CD14-positive monocyte (primary cell): ENCODE measurements at regions not wholly inside any gene's neighbourhood (a gene's known extent, or its start where the extent isn't known, plus 50 kb on each side); places are given as distances from the start of the nearest gene placed in this dataset.

ENCODE experiments used
- DNase-seq, 3 donors: peaks; one replicate each; pipeline ENCODE4 v3.0.0-alpha.2; 2011 to 2022
- H2AFZ ChIP-seq: 2 replicates; pipeline ENCODE4 v1.6.0; 2012; ENCODE audit warnings: mild to moderate bottlenecking, low read depth, low read length, inconsistent platforms; ENCODE audit not compliant: insufficient read depth, poor library complexity, severe bottlenecking
- H3K27ac ChIP-seq, 2 donors: 1 replicate in 1 of 2; 2 replicates in 1 of 2; pipeline ENCODE4 v1.5.1; 2012 to 2013; ENCODE audit warnings: low read length in 2 of 2, control low read depth in 1 of 2, inconsistent platforms in 1 of 2, low read depth in 1 of 2, mild to moderate bottlenecking in 1 of 2
- H3K27me3 ChIP-seq, 2 donors: one replicate each; pipeline versions ENCODE4 v1.6.0 to v1.6.1; 2011 to 2013; ENCODE audit warnings: low read length in 2 of 2; ENCODE audit not compliant: control insufficient read depth in 2 of 2, insufficient read depth in 2 of 2
- H3K36me3 ChIP-seq, 2 donors: replicated peaks in 1 of 2; 1 replicate in 1 of 2; 2 replicates in 1 of 2; pipeline versions ENCODE4 v1.5.1 to v1.6.1; 2012 to 2013; ENCODE audit warnings: low read length in 2 of 2, control low read depth in 1 of 2, inconsistent platforms in 1 of 2, mild to moderate bottlenecking in 1 of 2; ENCODE audit not compliant: insufficient read depth in 2 of 2, control insufficient read depth in 1 of 2
- H3K4me1 ChIP-seq, 2 donors: 1 replicate in 1 of 2; 2 replicates in 1 of 2; pipeline versions ENCODE4 v1.5.1 to v1.6.1; 2012 to 2013; ENCODE audit warnings: low read length in 2 of 2, control low read depth in 1 of 2, inconsistent platforms in 1 of 2, mild to moderate bottlenecking in 1 of 2, moderate library complexity in 1 of 2; ENCODE audit not compliant: insufficient read depth in 2 of 2, control insufficient read depth in 1 of 2
- H3K4me2 ChIP-seq: replicated peaks from 2 replicates; pipeline ENCODE3; 2012; ENCODE audit warnings: low read length, moderate library complexity, mild to moderate bottlenecking; ENCODE audit not compliant: poor library complexity, severe bottlenecking; ENCODE audit errors: extremely low read depth
- H3K4me3 ChIP-seq, 3 experiments: fragments of 200-600 bp in 1 of 3; sonication (generic) in 1 of 3; replicated peaks in 1 of 3; 1 replicate in 2 of 3; 2 replicates in 1 of 3; pipeline ENCODE4 v1.5.1; 2011 to 2013; ENCODE audit warnings: low read length in 3 of 3, mild to moderate bottlenecking in 3 of 3, control low read depth in 2 of 3, low read depth in 2 of 3, inconsistent platforms in 1 of 3, moderate library complexity in 1 of 3
- H3K79me2 ChIP-seq: 2 replicates; pipeline ENCODE4 v1.6.0; 2012; ENCODE audit warnings: mild to moderate bottlenecking, control low read depth, inconsistent platforms, low read length, moderate library complexity; ENCODE audit not compliant: insufficient read depth
- H3K9ac ChIP-seq: 2 replicates; pipeline ENCODE4 v1.6.0; 2017; ENCODE audit warnings: low read length, mild to moderate bottlenecking; ENCODE audit not compliant: insufficient read depth, poor library complexity, severe bottlenecking
- H3K9me3 ChIP-seq, 2 donors: replicated peaks in 1 of 2; 1 replicate in 1 of 2; 2 replicates in 1 of 2; pipeline versions ENCODE4 v1.5.1 to v1.6.1; 2012 to 2013; ENCODE audit warnings: low read length in 2 of 2, control low read depth in 1 of 2; ENCODE audit not compliant: control insufficient read depth in 1 of 2, insufficient read depth in 1 of 2
- H4K20me1 ChIP-seq: 2 replicates; pipeline ENCODE4 v1.6.0; 2012; ENCODE audit warnings: mild to moderate bottlenecking, low read length, control low read depth, moderate library complexity; ENCODE audit not compliant: insufficient read depth
- H3K27ac Mint-ChIP-seq, 7 donors: one replicate each; pipeline ENCODE4 v1.8.0; 2020; ENCODE audit warnings: mild to moderate bottlenecking in 7 of 7, mixed read lengths in 7 of 7, moderate library complexity in 6 of 7, inconsistent platforms in 2 of 7
- H3K27me3 Mint-ChIP-seq, 3 donors: one replicate each; pipeline ENCODE4 v1.8.0; 2021 to 2022; ENCODE audit warnings: low read depth in 3 of 3, mild to moderate bottlenecking in 3 of 3, mixed read lengths in 3 of 3, moderate library complexity in 3 of 3, inconsistent platforms in 1 of 3
- H3K36me3 Mint-ChIP-seq, 2 donors: one replicate each; pipeline ENCODE4 v1.8.0; 2020; ENCODE audit warnings: mixed read lengths in 2 of 2, inconsistent platforms in 1 of 2, mild to moderate bottlenecking in 1 of 2
- H3K4me1 Mint-ChIP-seq: one replicate; pipeline ENCODE4 v1.8.0; 2020; ENCODE audit warnings: mild to moderate bottlenecking, mixed read lengths
- H3K4me3 Mint-ChIP-seq, 2 donors: one replicate each; pipeline ENCODE4 v1.8.0; 2020; ENCODE audit warnings: mild to moderate bottlenecking in 2 of 2, mixed read lengths in 2 of 2, moderate library complexity in 1 of 2
- H3K9me3 Mint-ChIP-seq, 7 donors: one replicate each; pipeline ENCODE4 v1.8.0; 2020 to 2022; ENCODE audit warnings: mixed read lengths in 7 of 7, mild to moderate bottlenecking in 6 of 7, moderate library complexity in 6 of 7, inconsistent platforms in 2 of 7
- WGBS: methylation state at CpG from one replicate; pipeline ENCODE4 v1.1.5; 2013; ENCODE audit warnings: missing lambda C conversion rate; ENCODE audit not compliant: insufficient coverage; 5-methylcytosine and 5-hydroxymethylcytosine counted together
- intact Hi-C, 2 donors: fragments of 100-400 bp; cut with micrococcal nuclease; formaldehyde crosslinking; loops; one replicate each; pipeline versions ENCODE4 v1.15.0 to v1.15.1; 2023
- TF ChIP-seq, protein P1 (sequence below): fragments of 200-600 bp; IDR thresholded peaks from one replicate; pipeline ENCODE4 v1.8.0; 2022; ENCODE audit warnings: antibody characterized with exemption, mild to moderate bottlenecking

DNA sequence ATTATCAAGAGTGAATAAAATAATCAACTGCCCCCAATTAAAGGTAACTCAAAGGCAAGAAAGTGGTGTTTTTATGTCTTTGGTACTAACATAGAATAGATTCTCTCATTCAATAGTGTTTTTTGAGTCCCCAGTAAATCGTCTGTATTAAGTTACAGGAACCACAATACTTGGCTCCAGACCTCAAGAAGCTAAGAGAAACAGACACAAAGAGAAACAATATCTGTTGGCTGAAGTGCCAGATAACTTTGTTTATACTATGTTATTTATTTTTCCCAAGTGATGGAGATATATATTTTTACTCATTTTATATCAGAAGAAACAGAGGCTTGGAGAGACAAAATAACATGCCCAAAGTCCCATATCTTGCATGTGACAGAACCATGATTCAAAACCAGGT lies 201.7 kb upstream of the HNRNPA3 start:
- DNase-seq, result no peak
- H3K27ac ChIP-seq, result no peak overlapping the region
- no peaks in the 10 kb centered on the region for H3K79me2 ChIP-seq
- intact Hi-C loops, result no loop called here
- no peaks in the 10 kb centered on the region for H3K36me3 Mint-ChIP-seq
- H3K9ac ChIP-seq, result no peak overlapping the region
- TF ChIP-seq, protein P1, sequence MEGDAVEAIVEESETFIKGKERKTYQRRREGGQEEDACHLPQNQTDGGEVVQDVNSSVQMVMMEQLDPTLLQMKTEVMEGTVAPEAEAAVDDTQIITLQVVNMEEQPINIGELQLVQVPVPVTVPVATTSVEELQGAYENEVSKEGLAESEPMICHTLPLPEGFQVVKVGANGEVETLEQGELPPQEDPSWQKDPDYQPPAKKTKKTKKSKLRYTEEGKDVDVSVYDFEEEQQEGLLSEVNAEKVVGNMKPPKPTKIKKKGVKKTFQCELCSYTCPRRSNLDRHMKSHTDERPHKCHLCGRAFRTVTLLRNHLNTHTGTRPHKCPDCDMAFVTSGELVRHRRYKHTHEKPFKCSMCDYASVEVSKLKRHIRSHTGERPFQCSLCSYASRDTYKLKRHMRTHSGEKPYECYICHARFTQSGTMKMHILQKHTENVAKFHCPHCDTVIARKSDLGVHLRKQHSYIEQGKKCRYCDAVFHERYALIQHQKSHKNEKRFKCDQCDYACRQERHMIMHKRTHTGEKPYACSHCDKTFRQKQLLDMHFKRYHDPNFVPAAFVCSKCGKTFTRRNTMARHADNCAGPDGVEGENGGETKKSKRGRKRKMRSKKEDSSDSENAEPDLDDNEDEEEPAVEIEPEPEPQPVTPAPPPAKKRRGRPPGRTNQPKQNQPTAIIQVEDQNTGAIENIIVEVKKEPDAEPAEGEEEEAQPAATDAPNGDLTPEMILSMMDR, result no peak
- no peak overlapping the region for H3K27ac Mint-ChIP-seq
- H3K4me3 ChIP-seq, result no peak overlapping the region
- peaks cover 9% of the 10 kb centered on the region for H3K4me1 Mint-ChIP-seq
- H3K27me3 Mint-ChIP-seq, result peaks cover 0 to 5% (median 2%) of the 10 kb centered on the region in 3 donors
- peaks cover 0 to 10% of the 10 kb centered on the region in 2 donors for H3K9me3 ChIP-seq
- peaks cover 0 to 3% of the 10 kb centered on the region in 2 donors for H3K4me1 ChIP-seq
- no peak overlapping the region for H2AFZ ChIP-seq
- no CpG with 5 or more reads among the region's 1 CpG for WGBS
- H4K20me1 ChIP-seq, result no peaks in the 10 kb centered on the region
- H3K27me3 ChIP-seq, result no peaks in the 10 kb centered on the region
- no peaks in the 10 kb centered on the region for H3K36me3 ChIP-seq
- H3K4me3 Mint-ChIP-seq, result no peak overlapping the region
- no peak overlapping the region for H3K4me2 ChIP-seq
- H3K9me3 Mint-ChIP-seq, result peaks cover 4 to 22% (median 8%) of the 10 kb centered on the region in 7 donors

DNA sequence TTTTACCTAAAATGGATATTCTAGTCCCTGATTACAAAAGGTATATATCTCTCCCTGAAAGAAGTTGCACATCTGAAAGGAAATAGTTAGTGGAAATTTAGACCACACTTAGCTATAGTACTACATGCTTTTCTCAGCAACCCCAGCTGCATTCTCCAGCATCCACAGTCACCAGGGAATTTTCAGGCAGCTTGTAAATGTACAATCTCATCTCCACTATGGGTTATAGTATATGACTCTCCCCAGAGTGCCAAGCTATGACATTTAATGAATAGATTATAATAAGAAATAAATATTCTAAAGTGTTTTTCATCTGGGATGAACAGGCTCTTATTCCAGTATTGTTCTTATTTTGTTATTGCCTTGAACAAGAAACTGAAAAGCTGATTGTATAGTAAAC lies 197.6 kb upstream of the HNRNPA3 start:
- Histone ChIP-seq H3K4me3 (no peak overlapping the region), H3K9me3 (no peaks in the 10 kb centered on the region), H3K4me2 (no peak overlapping the region), H2AFZ (no peak overlapping the region), H3K27me3 (no peaks in the 10 kb centered on the region), H3K27ac (no peak overlapping the region), H3K4me1 (no peaks in the 10 kb centered on the region), H4K20me1 (no peaks in the 10 kb centered on the region), H3K9ac (no peak overlapping the region), H3K36me3 (no peaks in the 10 kb centered on the region), H3K79me2 (no peaks in the 10 kb centered on the region)
- no peak for DNase-seq
- H3K9me3 Mint-ChIP-seq, result peaks cover 0 to 2% (median 0%) of the 10 kb centered on the region in 7 donors
- H3K27ac Mint-ChIP-seq, result no peak overlapping the region
- peaks cover 0 to 2% (median 0%) of the 10 kb centered on the region in 3 donors for H3K27me3 Mint-ChIP-seq
- H3K4me1 Mint-ChIP-seq, result no peaks in the 10 kb centered on the region
- H3K36me3 Mint-ChIP-seq, result no peaks in the 10 kb centered on the region
- intact Hi-C loops, result no loop called here
- no peak overlapping the region for H3K4me3 Mint-ChIP-seq
- TF ChIP-seq, protein P1, result no peak
